ENCODE measurements at regions not wholly inside any gene's neighbourhood (a gene's known extent, or its start where the extent isn't known, plus 50 kb on each side); places are given as distances from the start of the nearest gene placed in this dataset.
"Not testable (repeated sequence)": the region's sequence is repeated elsewhere in the genome, so short reads cannot be mapped to it uniquely, and the experiment has no call there.

DNA sequence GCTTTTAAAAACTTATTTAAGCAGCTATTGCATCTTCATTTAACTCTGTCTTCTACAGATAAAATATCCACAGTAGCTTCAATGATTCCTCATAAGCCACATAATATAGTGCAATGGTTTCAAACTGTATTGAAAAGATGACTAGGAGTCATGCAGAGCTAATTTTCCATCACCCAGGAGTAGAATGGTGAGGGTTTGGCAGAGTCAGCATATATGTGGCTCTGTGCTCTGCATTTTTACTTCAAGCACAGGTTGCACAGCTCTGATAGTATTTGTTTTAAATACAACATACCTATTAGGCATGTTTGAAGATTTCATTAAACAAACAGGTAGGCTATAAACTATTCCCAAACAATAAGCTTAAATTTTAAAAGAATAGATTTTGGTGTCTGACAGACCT lies 731.9 kb upstream of the VRK2 start:
- DNase-seq (ENCODE audit: low spot score), result no peak

DNA sequence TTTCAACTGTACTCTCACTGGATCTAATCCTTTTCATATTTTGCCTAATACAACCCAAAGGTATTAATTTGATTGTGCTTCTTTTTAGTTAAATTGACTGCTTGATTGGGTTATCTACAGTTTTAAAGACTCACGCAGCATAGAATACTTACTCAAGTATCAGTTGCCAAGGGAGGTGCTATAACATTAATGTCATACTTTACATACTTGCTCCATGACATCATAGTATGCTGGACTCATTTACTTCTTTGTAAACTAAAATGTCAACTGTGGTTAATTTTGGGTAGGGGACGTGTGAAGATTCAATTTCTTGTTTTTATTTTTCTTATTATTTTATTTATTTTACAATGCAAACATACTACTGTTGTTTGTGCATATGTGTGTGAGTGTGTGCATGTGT lies 716.2 kb upstream of the VRK2 start:
- no peak for DNase-seq (ENCODE audit: low spot score)

DNA sequence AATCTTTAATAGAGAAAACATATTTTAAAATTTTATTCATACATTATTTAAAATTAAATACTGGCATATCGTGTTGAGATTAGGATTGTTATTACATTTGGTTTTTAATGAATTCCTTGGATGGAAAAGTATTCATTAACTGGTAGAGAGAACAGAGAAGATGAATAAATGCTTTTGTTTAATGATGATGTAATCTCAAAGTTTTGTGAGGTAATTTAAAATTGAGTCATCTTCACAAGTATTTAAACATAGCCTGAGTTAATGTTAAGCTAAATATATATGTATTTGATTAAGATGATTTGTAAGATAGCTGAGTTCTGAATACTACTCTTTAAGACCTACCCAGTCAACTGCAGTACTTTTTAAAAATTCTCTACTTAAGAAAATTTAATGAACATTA lies 713.4 kb upstream of the VRK2 start:
- DNase-seq (ENCODE audit: low spot score), result no peak

DNA sequence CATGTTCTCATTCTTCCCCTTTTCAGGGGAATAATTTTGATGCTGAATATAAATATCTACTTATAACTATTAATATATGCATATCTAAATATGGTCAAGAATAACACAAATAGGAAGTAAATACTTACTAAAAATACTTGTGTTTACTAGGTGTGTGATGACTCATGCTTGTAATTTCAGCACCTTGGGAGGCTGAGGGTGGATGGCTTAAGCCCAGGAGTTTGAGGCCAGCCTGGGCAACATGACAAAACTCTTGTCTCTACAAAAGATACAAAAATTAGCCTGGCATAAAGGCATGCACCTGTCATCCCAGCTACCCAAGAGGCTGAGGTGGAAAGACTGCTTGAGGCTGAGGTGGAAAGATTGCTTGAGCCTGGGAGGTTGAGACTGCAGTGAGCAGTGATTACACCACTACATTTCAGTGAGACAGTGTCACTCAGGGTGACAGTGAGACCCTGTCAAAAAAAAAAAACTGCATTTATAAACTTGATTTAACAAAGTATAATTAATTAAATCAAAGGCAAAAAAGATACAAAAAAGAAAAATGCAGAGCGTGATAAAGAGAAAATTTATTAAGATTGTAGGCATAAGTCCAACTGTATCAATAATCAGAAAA lies 703.1 kb upstream of the VRK2 start:
- no peak for DNase-seq (ENCODE audit: low spot score)

DNA sequence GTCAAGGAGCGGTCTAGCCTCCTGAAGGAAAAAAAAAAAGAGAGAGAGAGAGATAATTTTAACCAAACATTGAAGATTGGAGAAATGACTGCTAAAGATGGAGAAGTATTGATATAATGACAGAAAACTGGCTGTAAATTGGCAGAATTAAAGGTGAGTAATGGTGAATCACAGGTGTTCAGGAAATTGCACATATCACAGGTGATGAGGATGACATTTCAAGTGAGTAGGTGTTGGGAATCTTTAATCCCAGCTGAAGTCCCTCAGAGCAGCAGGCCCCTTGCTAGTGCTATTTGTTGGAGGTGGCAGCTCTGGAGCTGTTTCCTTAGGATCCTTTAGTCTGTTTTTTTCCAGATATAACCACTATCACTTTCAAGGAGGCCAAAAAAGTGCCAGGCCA lies 678.4 kb upstream of the VRK2 start:
- DNase-seq (ENCODE audit: low spot score), result no peak

DNA sequence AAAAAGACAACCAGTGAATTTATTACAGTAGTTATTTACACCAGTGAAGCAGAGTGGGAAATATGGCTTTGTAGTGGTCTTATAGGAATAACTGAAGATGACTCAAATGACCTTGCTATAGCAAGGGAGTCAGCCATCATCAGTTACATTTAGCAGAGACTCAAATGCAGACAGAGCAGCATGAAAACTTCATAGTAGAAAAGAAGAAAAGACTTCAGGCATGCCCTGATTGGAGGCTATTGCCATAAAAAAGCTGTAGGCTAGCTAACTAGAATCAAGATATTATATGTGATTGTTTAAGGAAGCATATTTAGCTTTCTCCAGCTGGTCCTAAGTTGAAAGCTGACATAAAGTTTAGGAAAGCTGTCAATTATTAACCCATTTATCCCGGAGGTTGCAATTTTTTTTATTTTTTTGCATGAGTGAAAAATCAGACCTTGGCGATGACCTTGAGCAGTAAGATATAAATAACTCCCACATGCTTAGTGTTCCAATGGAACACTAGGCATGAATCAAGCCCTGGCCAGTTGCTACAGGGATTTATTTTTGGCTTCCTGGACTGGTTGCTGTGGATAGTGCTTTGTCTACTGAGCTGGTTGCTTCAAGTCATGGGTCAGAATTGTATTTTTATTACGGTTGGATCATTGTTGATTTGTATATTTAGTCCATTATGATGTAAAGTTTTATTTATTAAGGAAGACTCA lies 675.6 kb upstream of the VRK2 start:
- DNase-seq (ENCODE audit: low spot score), result no peak

DNA sequence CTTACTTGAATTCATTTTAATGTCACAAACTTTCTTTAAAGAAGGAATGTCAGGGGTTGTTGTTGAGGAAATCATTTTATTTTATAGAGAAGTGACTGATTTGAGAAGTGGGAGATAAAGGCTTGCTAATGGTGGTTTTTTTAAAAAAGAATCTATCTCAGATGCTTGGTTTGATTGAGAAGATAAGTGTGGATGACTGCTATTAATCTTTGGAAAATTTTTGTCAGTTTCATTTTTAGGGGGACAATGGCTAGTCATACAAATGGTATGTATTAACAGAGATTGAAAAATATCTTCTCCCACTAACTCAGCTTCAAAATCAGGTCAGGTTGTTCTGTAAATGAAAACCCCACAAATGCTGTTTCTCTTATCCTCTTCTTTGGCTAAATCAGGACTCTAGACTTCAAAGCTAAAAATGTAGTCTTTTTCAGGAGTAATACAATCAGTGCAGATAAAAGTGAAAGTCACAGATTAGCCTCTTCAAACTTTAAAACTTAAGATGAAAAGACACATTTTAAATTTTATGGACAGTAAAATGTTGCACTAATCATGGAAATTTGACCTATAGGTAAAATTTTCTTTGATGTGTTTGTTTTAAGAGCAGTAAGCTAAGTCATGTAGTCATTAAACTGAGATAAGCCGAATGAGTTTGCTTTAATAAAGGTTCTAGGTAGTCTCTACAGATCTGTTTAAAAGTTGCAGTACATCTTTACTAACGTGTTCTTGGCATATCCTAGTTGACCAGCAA lies 674.2 kb upstream of the VRK2 start:
- no peak for DNase-seq (ENCODE audit: low spot score)

DNA sequence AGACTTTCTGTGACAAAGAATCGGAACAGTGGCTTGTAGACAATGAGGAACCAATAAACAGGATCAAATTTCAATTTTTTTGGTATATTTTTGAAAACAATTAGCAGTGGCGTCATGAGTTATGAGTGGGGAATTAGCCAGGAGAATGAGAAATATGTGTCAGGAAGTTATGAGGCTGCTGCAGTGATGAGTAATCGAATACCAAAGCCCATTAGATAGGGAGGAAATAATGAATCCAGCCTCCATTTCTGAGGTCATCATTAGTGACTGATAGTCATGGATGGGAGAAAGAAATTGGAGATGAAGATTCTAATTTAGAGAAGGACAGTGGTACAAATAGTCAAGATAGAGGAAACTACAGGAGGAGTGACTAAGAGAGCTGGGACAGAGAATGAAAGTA lies 673.1 kb upstream of the VRK2 start:
- no peak for DNase-seq (ENCODE audit: low spot score)

DNA sequence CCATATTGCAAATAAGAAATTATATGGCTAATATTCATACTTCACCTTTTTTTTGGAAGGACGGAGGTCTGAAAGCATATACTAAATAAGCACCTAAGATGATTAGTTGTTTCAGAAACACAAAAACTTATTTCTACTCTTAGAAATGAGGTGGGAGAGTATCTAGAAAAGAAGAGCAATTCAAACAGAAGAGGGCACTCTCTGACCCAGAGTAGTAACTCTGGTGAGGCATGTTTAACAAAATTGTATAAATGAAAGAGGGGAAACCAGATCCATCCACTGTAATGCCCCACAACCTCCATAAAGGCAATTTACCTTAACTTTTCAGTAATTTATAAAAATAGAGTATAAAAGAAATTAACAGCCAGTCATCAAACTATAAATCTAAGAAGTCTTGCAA lies 669.6 kb upstream of the VRK2 start:
- no peak for DNase-seq (ENCODE audit: low spot score)

DNA sequence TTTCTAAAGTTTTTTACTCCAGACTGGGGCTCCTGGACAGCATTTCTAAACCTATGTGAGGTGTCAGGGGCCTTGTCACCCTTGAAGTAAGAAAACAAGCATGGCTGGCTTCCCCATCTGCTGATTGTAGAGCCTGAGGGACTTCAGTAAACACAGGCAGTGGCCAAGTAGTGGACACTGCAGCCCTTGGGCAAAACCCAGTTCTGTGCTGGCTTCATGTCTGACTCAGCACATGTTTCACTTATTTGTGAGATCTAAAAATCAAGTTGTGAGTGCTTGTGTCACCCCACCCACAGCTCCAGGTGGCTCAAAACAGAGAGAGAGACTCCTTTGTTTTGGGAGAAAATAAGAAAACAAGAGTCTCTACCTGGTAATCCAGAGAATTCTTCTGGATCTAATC lies 660.3 kb upstream of the VRK2 start:
- no peak for DNase-seq (ENCODE audit: low spot score)

GRCh38 chr2:57396355-57397098 lies 650.1 kb upstream of the VRK2 start:
- DNase-seq (ENCODE audit: low spot score), result no peak

DNA sequence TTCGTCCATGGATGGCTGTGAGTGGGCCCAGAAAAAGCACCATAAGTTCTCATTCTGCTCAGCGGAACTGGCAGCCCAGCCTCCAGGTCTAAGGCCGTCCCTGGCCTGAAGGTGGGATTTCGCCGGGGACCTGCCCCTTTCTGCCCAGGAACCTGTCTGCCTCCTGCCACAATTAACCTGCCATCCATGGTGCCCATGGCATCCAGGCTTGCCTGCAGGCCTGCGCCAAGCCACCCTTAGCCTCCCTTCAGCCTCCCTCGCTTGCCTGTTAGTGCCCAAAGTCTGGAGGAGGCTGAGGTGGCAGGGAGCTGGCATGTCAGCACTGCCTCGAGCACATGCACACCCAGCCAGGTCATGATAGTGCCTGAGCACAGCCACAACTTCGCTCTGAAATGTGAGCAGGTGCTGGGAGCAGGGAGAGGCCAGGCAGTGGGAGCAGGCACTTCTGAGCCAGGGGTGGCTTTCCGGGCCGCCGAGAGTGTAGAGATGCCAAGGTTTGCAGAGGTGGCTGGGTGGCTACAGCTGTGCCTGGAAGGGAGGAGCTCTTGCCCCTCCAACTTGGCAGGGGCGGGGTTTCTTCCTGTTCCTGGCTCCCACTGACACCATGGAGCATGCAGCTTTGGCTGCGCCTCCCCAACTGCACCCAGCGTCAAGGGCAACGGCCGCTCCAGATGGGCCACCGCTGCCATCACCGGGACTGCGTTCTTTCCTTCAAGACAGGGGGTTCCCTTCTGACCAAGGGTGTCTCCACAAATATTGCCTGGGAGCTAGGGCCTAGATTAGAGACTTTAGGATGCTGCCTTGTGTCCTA lies 648.9 kb upstream of the VRK2 start:
- no peak for DNase-seq (ENCODE audit: low spot score)

DNA sequence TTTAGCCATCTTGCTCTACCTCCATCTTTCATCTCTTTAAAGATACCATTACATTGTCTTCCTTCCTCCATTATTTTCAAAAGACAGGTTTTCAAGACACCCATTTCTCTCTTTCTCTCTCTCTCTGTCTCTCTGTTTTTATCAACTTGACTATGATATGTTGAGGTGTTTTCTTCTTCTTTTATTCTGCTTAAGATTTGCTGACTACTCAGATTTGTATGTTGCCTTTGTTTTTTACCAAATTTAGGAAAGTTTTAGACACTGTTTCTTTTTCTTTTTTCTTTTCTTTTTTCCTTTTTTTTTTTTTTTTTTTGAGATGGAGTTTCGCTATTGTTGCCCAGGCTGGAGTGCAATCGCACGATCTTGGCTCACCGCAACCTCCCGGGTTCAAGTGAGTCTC lies 647.5 kb upstream of the VRK2 start:
- no peak for DNase-seq (ENCODE audit: low spot score)

GRCh38 chr2:57402096-57402495 lies 644.5 kb upstream of the VRK2 start:
- DNase-seq (ENCODE audit: low spot score), result no peak

DNA sequence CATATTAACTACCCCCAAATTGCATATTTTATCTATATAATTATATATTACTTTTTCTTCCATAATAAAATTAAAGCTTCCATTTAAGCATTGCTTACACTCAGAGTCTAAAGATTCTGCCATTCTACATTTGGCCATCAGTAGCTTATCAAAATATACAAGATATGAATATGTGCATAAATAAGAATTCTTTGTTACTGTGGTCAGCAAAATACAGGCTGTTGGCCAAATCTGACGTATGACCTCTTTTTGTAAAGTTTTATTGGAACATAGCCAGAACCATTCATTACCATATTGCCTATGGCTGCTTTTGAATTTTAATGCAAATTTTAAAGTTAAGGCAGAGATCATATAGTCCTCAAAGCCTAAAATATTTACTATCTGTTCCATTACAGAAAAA lies 643.9 kb upstream of the VRK2 start:
- DNase-seq (ENCODE audit: low spot score), result no peak

DNA sequence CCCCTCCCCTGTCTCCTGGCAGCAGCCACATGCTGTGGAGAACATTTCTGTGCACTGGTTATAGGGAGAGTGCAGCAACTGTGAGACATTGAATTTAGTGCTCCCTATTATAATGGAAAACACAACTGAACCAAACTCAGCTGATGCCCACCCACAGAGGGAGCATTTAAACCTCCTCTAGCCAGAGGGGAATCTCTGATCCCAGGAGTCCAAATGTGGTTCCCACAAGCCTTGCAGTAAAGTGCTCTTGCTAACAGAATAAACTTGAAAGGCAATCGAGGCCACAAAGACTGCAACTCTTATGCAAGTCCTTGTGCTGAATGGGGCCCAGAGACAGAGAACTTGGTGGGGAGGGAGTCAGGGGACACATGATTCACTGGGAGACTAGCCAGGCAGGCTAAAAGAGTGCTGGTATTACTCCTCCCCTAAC lies 638.8 kb upstream of the VRK2 start:
- DNase-seq (ENCODE audit: low spot score), result peak; percentile 49

- DNase-seq (ENCODE audit: low spot score), result no peak
These were observed 638.0 kb upstream of the VRK2 start for GRCh38 chr2:57408587-57408986.

DNA sequence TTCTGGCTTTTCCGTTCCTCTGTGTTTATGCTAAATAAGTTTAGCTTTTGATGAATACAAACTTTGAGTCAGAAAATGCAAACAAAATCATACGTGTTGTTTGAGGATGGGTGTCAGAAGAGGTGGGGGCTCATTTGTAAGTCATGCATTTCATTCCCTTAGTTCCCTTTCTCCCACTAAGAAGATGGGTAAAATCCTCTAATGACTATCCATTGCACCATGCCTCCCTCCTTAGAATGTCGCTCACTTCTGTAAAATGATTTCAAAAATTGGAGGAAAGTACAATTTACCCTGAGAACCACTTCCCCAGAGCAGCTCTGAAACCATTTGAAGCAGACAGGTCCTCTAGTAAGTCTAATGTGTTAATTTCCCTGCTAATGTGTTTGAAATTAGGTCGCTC lies 629.6 kb upstream of the VRK2 start:
- no peak for DNase-seq (ENCODE audit: low spot score)

DNA sequence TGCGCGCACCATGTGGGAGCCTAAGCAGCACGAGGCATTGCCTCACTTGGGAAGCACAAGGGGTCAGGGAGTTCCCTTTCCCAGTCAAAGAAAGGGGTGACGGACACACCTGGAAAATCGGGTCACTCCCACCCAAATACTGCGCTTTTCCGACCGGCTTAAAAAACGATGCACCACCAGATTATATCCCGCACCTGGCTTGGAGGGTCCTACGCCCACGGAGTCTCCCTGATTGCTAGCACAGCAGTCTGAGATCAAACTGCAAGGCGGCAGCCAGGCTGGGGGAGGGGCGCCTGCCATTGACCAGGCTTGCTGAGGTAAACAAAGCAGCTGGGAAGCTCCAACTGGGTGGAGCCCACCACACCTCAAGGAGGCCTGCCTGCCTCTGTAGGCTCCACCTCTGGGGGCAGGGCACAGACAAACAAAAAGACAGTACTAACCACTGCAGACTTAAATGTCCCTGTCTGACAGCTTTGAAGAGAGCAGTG lies 627.7 kb upstream of the VRK2 start:
- DNase-seq (ENCODE audit: low spot score), result not testable (repeated sequence)

DNA sequence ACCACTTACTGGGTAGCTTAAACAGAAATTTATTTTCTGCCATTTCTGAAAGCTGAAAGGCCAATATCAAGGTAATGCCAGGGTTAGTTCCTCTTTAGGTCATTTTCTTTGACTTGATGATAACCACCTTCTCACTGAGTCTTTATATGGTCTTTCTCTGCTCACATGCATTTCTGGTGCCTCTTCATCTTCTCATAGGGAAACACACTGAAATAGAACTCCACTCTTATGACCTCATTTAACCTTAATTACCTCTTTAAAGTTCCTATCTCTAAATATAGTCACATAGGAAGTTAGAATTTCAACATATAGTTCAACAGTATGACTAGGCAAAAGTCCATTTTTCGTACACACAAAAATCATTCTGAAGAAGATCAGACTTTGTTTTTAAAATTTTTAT lies 616.8 kb upstream of the VRK2 start:
- no peak for DNase-seq (ENCODE audit: low spot score)

GRCh38 chr2:57432528-57432927 lies 614.1 kb upstream of the VRK2 start:
- no peak for DNase-seq (ENCODE audit: low spot score)

DNA sequence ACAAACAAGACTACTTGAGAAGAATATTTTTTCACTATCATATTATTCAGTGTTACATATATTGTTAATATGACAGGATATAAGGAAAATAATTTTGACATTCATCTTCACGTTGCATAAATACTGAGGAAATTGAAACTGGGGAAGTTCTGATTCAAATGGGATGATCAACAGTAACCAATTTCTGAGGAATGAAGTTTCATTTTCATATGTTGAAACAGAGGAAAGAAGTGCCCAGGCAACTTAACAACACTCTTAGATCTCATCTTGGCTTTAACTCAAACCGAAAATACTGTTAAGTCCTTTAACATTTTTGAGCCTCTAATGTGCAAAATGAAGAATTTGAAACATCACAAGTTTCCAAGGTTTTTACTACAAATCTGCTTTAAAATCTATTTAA lies 612.2 kb upstream of the VRK2 start:
- no peak for DNase-seq (ENCODE audit: low spot score)
